ENCODE measurements at regions not wholly inside any gene's neighbourhood (a gene's known extent, or its start where the extent isn't known, plus 50 kb on each side); places are given as distances from the start of the nearest gene placed in this dataset.
A peak's percentile ranks its signal among the peaks of the same experiment; 100 is the strongest.

DNA sequence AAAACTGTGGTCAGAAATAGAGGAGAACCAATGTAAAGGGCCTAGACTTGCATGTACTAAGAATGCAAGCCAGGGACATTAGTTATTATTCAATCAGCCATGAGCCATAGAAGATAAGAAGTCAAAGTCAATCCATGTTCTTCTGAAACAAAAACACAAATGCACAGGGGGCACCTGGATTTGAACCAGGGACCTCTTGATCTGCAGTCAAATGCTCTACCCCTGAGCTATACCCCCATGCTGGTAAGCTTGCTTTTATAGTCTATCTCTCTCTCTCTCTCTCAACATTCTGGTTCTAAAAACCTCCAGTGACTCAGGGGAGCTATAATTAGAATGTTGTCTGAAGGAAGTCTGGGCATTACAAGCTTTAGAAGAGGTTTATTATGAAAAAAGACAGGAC lies 85.6 kb upstream of the ACP3 start:
- intact Hi-C loops (cut with DNase I) = no loop called here
- Histone ChIP-seq H3K36me3 (replicated peaks in 1 of 2) (no peaks in the 10 kb centered on the region), H3K27me3 (no peaks in the 10 kb centered on the region), H3K4me3 (no peak overlapping the region), H3K27ac (no peak overlapping the region), H3K9me3 (replicated peaks in 1 of 3) (no peaks in the 10 kb centered on the region), H3K4me1 (replicated peaks in 1 of 2) (no peaks in the 10 kb centered on the region)
- TF ChIP-seq, protein P1, sequence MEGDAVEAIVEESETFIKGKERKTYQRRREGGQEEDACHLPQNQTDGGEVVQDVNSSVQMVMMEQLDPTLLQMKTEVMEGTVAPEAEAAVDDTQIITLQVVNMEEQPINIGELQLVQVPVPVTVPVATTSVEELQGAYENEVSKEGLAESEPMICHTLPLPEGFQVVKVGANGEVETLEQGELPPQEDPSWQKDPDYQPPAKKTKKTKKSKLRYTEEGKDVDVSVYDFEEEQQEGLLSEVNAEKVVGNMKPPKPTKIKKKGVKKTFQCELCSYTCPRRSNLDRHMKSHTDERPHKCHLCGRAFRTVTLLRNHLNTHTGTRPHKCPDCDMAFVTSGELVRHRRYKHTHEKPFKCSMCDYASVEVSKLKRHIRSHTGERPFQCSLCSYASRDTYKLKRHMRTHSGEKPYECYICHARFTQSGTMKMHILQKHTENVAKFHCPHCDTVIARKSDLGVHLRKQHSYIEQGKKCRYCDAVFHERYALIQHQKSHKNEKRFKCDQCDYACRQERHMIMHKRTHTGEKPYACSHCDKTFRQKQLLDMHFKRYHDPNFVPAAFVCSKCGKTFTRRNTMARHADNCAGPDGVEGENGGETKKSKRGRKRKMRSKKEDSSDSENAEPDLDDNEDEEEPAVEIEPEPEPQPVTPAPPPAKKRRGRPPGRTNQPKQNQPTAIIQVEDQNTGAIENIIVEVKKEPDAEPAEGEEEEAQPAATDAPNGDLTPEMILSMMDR (IDR thresholded peaks at IDR 0.05) = no peak
- DNase-seq = peak in 2 of 7 donors; percentile 20 to 50

DNA sequence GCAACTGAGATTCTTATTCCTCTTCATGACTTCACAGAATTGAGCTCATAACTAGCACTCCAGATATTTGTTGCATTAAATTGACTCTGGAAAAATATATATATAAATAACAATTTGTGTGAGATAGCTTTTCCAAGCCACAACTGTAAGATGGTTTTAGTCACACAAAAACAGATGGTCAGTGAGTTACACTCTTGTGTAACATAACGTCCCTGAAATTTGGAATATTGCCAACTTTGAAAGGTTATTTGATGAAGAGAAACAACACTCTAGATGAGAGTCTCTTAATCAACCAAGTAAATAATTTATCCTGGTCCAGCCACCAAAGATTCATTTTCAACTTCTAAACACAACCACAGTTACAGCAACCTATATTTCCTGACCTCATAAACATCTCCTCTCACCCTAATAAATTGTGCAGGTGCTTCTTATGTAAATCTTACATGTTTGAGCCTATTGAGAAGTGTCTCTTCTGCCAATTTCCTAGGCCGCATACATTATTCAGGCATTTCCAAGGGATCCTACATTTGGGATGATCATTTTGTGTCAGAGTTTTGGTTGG lies 84.9 kb upstream of the ACP3 start:
- no peaks in the 10 kb centered on the region for H3K9me3 ChIP-seq (replicated peaks in 1 of 3)
- DNase-seq = no peak
- intact Hi-C loops (cut with DNase I) = no loop called here
- no peaks in the 10 kb centered on the region for H3K27me3 ChIP-seq
- no peak for TF ChIP-seq POLR2A (IDR thresholded peaks at IDR 0.05)
- TF ChIP-seq, protein P1 (IDR thresholded peaks at IDR 0.05) = no peak
- no peak overlapping the region for H3K27ac ChIP-seq
- no peaks in the 10 kb centered on the region for H3K4me1 ChIP-seq (replicated peaks in 1 of 2)
- H3K36me3 ChIP-seq (replicated peaks in 1 of 2) = no peaks in the 10 kb centered on the region
- no peak overlapping the region for H3K4me3 ChIP-seq
- WGBS, 4 donors = 0 to 45% (median 11%) methylated on average over 2 of the region's 2 CpGs

DNA sequence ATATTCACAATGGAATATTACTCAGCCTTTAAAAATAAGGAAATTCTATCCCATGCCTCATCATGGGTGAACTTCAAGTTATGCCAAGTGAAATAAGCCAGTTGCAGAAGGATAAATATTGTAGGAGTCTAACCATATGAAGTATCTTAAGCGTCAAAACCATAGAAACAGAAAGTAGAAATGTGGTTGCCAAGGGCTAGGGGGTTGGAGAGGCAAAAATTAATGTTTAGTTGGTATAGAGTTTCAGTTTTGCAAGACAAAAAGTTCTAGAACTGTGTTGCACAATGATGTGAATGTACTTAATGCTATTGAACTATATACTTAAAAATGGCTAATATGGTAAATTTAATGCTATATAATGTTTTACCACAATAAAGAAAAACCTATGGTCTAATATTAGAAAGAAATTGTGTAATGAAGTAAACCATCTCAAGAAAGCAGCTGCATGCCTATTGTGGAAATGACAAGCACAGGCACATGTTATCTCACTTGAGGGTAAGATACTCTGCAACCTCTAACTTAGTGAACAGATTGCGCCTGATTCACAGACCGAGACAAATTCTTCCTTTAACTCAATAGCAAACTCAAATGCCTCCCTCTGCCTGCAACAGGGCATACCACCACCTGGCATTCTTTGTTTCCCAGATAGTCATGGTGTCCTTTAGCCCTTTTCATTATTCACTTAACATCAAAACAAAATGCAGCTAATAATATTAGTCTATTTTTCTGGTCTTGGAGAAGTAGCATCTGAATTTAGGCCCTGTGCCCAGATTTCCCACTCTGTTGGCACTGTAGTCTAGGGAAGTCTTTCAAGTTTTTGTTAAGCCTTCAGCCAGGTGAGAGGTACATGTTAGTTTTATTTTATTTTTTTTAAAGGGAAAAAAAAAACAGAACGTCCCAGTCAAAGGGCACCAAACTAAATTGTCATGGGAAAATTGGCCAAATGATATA lies 80.2 kb upstream of the ACP3 start:
- TF ChIP-seq, protein P1 (IDR thresholded peaks at IDR 0.05) = no peak
- no peak for TF ChIP-seq POLR2A (IDR thresholded peaks at IDR 0.05)
- WGBS, 4 donors = 66 to 72% (median 68%) methylated on average over 4 of the region's 4 CpGs

DNA sequence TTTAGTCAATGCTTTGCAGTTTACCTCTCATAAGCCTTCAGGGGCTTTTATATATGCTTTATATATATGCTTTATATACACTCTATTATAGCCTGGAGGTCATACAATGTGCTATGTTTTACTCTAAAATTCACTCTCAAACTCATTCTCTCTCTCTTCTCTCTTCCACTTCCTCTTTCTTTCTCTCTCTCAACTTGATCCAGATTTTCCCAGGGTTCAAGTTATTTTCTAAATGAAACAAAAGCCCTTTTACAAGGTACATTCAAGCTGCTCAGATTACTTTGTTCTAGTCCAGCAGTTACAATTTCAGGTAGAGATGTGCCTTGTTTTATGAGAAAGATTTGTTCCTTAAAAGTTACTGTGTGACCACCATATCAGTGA lies 79.6 kb upstream of the ACP3 start:
- H3K27ac ChIP-seq = no peak overlapping the region
- TF ChIP-seq, protein P1 (IDR thresholded peaks at IDR 0.05) = no peak
- no peak for TF ChIP-seq POLR2A (IDR thresholded peaks at IDR 0.05)

More for the DNA sequence above, 80.2 kb upstream of the ACP3 start:
- H3K9me3 ChIP-seq (replicated peaks in 1 of 3) = no peaks in the 10 kb centered on the region
- H3K4me3 ChIP-seq = no peak overlapping the region
- no peaks in the 10 kb centered on the region for H3K27me3 ChIP-seq
- H3K27ac ChIP-seq = no peak overlapping the region
- H3K36me3 ChIP-seq (replicated peaks in 1 of 2) = no peaks in the 10 kb centered on the region
- no peaks in the 10 kb centered on the region for H3K4me1 ChIP-seq (replicated peaks in 1 of 2)
- no peak for DNase-seq
- intact Hi-C loops (cut with DNase I) = no loop called here

More for the DNA sequence above, 79.6 kb upstream of the ACP3 start:
- Histone ChIP-seq H3K4me1 (replicated peaks in 1 of 2) (no peaks in the 10 kb centered on the region), H3K36me3 (replicated peaks in 1 of 2) (no peaks in the 10 kb centered on the region), H3K4me3 (no peak overlapping the region), H3K27me3 (no peaks in the 10 kb centered on the region), H3K9me3 (replicated peaks in 1 of 3) (no peaks in the 10 kb centered on the region)
- intact Hi-C loops (cut with DNase I) = no loop called here
- no peak for DNase-seq

Data from adrenal gland (tissue), 9 donors.